Fibroblast of skin of left quadriceps (primary cell): ENCODE measurements at regions not wholly inside any gene's neighbourhood (a gene's known extent, or its start where the extent isn't known, plus 50 kb on each side); places are given as distances from the start of the nearest gene placed in this dataset.
A peak's percentile ranks its signal among the peaks of the same experiment; 100 is the strongest.

Experiments
- DNase-seq, 2 experiments: peaks; one replicate each; pipeline ENCODE4 v3.0.0-alpha.2; 2013; ENCODE audit warnings: low read depth in 2 of 2

DNA sequence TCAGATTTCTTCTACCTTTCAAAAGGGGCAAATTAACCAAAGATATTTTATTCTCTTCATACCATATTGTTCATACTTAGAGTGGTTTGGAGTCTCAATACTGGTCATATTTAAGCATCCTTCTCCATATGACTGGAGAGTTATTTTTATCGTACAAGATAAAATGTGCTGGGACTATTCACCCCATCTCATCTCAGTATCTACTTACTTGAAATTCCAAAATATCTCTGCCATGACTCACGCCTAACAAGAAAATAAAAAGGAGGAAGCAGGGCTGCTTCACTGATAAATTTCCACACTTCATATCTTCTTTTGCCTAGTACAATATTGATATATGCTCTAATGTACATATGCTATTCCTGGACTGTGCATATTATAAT lies 277.9 kb upstream of the CDH9 start:
- peak; percentile 81 for DNase-seq

DNA sequence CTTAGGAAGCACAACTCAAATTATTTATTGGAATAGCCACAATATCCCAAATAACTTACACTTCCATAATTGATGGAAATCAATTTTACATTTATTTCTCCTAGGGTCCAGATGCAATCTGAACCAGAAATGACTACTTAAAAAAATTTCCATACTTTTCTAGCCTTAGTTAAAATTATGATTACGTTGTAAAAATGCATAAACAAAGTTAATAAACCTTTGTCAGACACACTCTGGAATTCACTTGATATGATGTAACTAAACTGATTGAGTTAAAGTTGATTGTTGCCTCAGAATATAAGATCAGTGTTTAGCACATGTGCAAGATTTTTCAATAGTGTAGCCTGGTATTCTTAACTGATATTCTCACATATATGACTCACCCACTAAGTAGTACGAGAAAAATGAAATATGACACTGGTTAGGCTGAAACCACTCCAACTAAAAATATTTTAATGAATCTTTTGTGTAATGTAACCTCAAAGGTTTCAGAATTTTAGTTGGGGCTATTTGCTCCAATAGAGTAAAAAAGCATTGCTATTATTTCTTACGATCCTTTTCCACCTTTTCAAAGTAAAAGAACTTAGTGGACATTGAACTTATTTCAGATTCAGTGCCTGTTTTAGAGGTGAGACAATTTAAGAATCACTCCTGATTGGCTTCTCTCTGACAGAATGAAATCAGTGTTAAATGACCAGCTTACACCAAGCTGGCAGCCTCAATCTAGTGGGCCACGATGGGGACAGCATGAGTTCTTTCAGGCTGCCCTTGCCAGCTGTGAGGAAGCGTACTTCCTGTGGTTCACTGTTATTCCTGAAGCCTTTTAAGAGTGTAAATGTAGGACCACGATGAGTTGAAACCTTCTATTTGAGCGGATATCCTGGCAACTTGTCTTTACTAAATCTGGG lies 277.2 kb upstream of the CDH9 start:
- DNase-seq, result peak; percentile 81 to 83

DNA sequence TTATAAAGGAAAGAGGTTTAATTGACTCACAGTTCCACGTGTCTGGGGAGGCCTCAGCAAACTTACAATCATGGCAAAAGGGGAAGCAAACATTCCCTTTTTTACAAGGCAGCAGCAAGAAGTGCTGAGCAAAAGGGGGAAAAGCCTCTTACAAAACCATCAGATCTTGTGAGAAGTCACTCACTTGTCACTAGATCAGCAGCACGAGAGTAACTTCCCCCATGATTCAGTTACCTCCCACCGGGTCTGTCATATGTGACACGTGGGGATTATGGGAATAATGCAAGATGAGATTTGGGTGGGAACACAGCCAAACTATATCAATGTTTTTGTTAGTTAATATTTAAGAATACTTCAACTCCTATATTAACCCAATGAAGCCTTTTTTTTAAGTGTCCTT lies 275.2 kb upstream of the CDH9 start:
- DNase-seq, result no peak

DNA sequence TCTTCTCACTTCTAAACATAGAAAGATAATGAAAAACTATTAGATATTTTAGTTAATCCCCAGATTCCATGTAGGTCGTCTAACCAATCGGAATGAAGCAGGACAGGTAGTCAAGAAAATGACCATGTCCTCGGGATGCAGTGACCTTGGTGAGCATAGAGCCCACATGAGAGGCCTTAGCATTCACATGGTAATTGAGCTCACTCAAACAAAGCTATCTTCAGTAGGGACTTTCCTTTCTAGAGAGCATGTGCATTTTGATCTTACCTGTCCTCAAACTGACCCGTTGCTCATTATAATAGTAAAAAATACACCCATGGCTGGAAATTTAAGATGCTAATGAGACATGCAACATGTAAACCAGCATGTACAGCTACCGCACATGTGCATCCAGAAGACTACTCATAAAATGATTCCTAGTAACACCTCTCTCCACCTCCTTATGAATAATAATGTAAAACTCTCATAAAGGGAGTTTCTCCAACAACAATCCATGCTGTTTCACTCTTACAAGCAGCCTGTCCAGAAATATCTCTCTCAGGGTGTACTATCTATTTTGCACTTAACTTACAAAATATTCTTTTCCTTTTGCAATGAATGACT lies 274.0 kb upstream of the CDH9 start:
- no peak for DNase-seq

DNA sequence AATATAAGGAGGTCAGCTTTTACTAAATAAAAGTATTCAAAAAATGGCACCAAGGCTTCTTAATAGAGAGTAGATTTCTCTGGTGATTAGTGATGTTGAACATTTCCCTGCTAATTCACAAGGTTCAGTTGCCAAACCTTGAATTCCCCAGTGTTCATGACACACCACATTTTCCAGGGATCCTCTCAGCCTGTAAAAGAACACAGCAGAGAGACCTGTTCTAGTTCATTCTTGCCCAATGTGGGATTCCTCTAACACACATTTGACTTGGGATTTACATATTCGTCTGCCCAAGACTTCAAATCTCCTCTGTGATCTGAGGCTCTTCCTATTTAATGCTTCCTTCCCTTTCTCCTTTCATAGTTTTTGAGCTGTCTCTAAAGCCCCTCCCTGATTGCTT lies 273.2 kb upstream of the CDH9 start:
- DNase-seq, result peak in 1 of 2 experiments; percentile 37

DNA sequence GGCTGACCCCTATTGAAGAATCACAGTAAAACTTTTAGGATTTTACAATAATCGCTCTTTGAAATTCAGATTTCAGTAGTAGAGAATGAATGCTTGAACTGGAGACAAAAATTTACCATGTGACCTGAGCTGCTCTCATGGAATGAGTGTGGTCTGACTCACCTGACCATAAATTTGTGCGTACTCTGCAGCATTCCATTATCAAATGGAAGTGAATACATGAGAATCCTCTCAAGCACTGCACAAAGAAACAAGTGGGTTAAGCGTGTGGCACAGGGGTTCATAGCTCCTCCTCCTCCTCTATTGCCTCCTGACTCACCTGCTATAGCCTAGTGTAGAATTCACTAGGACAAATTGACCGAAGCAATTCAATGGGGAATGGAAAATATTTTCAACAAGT lies 269.8 kb upstream of the CDH9 start:
- no peak for DNase-seq

DNA sequence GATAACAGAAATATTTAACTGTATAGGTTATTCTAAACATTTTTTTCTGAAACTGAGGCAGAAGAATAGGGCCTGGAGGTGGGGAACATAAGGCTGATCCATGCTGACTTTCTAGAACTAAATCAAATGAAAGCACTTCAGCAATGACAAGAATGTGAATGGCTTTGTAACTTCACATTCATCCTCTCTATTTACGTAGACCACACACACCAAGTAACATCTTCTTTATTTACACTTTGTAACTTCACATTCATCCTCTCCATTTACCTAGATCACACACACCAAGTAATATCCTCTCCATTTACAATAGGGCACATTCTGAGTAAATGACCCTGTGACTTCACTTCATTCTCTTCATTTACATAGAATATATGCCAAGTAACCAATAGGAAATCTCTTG lies 251.8 kb upstream of the CDH9 start:
- DNase-seq, result no peak

DNA sequence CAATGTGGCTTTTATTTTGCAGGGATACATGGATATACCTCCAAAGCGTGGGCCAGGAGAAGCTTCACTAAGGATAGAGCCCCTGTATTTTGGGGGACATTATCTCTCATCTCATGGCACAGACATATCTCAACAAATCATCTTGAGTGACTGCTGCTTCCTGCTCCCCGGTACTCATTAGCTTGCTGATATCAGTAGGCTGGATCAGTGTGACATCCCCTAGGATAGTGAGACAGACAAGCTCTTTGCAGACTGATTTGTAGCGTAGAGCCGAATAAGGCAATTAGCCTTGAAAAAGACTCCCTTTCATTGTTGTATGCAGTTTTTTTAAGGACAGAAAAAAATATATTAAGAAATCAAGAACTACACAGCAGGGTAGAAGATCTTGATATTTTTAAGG lies 237.7 kb upstream of the CDH9 start:
- DNase-seq, result no peak

DNA sequence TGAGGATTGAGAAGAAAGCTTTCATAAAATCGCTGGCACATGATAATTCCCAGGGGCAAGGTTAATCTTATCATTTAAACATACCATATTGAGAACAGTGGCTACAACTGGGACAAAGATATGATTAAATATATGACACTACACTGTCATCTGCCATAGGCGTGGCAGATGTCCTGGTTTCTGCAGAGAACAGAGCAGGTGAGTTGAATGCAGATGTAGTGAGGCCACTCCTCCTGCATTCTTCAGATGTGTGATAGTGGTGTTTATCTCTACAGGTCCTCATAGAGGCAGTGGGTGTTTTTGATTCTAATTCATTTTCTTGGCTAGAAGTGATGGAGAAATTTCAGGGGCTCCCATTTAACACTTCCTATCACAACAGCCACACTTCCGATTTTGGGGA lies 237.0 kb upstream of the CDH9 start:
- no peak for DNase-seq

DNA sequence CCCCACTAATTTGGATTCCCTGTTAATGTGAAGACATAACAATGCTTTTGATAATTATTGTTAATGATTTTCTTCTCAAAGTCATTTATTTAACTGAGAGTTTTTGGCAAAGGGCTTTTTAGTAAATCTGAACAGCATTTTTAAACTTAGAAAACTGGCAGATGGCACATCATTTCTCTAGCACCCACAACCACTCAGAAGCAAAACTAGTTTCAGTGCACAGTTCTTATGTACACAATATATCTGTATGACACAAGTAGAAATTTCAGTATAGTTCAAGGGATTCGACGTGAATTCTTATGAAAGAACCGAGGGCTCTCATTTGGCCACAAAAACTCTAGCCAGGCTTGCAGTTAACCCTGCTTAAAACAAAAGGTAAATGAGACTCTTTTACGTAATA lies 231.4 kb upstream of the CDH9 start:
- DNase-seq, result no peak

DNA sequence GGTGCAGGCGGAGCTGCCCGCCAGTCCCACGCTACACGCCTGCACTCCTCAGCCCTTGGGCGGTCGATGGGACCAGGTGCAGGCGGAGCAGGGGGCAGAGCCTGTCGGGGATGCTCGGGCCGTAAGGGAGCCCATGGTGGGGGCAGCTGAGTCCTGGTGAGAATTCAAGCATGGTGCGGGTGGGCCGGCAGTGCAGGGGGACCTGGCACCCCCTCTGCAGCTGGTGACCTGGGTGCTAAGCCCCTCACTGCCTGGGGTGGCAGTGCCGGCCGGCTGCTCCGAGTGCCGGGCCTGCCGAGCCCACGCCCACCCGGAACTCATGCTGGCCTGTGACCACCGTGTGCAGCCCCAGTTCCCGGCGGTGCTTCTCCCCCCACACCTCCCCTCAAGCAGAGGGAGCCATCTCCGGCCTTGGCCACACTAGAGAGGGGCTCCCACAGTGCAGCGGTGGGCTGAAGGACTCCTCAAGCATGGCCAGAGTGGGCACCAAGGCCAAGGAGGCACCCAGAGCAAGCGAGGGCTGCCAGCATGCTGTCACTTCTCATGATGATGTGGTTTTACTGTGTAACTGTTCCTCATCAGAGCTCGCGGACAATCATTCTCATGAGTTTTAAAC lies 228.9 kb upstream of the CDH9 start:
- no peak for DNase-seq

DNA sequence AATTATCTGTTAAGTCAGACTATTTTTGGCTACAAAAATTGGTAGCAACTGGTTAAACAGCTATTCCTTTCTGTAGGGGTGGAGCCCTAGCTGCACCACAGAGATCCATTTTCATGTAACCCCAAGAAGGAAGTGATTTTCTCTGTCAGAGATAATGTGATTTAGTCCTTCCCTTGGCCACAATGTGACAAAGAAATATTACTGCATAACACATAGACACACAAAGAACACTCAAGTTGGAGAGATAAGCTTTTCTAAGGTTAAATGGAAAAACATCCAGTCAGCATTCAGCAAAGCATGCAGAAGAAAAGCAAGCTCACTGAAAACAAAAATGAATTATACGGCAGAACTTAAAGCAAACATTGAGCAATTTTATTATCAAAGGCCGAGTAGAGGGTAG lies 227.8 kb upstream of the CDH9 start:
- DNase-seq, result peak; percentile 30 to 34

DNA sequence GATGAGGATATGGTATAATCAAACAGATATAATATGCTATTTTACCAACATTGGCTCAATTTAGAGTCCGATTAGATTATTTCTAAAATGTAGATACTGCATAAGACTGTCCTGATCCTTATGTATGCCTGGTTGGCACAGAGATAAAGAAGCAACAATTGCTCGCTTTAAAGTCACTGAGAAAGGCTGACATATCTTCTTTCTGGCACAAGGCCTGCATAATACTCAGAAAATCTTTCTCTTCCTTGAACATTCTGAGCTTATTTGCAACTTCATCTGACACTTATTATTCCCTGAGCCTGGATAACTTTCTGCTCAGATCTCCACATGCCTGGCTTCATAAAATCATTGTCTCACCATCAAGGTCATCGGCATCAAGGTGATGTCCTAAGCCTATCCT lies 219.3 kb upstream of the CDH9 start:
- DNase-seq, result no peak

DNA sequence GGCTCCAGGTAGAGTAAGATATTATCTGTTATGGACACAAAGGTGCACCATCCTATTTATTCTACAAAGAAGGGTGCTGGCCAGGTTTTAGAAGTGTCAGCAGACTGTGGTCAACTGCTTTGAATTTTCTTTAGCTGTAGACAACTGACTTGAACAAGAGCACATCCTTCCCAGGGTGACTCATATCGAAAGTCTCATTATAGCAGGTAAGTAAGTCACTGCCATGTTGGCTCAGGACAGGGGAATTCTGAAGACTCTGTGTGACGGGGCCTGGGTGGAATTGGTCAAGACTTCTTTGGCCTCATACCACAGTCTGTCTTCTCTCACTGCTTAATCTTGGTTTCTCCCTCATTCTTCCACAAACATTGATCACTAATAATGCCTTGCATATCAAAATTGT lies 214.5 kb upstream of the CDH9 start:
- no peak for DNase-seq

DNA sequence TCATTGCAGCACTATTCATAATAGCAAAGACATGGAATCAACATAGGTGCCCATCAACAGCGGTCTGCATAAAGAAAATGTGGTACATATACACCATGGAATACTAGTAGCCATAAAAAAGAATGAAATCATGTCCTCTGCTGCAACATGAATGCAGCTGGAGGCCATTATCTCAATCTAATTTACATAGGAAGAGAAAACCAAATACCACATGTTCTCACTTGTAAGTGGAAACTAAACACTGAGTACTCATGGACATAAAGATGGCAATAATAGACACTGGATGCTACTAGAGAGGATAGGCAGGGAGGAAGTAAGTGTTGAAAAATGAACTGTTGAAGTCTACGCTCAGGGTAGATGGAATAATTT lies 203.9 kb upstream of the CDH9 start:
- DNase-seq, result no peak

DNA sequence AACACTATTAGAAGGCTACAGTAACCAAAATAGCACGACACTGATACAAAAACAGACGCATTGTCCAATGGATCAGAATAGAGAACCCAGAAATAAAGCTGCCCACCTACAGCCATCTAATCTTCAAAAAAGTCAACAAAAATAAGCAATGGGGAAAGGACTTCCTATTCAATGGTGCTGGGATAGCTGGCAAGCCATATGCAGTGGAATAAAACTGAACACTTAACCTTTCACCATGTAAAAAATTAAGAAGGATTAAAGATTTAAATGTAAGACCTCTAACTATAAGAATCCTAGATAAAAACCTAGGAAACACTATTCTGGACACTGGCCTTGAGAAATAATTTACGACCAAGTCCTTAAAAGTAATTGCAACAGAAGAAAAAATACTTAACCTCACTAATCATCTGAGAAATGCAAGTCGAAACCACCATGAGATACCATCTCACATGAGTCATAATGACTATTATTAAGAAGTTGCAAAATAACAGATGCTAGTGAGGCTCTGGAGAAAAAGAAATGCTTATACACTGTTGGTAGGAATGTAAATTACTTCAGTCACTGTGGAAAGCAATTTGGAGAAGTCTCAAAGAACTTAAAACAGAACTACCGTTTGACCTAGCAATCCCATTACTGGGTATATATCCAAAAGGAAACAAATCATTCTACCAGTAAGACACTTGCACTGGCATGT lies 203.3 kb upstream of the CDH9 start:
- DNase-seq, result peak; percentile 99

DNA sequence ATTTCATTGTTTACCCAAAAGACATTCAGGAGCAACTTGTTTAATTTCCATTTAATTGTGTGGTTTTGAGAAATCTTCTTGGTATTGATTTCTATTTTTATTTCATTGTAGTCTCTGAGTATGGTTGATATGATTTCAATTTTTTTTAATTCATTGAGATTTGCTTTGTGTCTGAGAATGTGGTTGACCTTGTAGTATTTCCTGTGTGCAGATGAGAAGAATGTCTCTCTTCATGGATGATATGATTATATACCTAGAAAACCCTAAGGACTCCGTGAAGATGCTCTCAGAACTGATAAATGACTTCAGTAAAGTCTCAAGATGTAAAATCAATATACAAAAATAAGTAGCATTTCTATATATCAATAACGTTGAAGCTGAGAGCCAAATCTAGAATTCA lies 202.4 kb upstream of the CDH9 start:
- DNase-seq, result no peak

DNA sequence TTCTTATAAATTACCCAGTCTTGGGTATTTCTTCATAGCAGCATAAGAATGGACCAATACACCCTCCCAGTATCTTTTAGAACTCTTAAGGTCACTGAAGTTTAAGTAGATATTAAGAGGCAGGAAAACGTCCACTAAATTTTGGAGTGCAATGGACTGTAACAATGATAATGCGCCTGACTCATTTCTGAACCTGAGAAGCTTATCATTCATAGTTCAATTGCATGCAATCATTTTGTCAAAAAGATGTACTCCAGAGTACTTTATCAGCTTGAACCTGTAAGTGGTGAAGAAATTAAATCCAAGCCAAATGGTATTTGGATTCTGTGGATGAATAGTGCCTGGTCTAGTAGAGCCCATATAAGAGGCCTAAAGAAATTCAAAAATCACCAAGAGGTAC lies 196.5 kb upstream of the CDH9 start:
- no peak for DNase-seq

DNA sequence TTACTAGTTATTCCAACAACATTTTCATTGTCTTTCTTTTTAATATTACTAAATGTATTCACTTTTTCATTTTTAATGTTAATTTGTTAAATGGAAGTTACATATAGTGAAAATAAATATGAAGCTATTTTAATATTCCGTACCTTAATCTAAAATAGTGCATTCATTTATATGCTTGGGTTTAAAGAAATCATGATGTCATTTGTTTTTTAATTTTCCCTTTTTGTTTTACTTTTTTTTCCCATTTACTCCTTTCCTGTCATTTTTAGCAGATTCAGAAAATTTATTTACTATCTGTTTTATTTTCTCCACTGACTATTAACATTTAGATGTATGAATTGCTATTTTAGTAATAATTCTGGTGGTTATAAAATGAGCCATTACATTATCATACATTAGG lies 183.0 kb upstream of the CDH9 start:
- no peak for DNase-seq

DNA sequence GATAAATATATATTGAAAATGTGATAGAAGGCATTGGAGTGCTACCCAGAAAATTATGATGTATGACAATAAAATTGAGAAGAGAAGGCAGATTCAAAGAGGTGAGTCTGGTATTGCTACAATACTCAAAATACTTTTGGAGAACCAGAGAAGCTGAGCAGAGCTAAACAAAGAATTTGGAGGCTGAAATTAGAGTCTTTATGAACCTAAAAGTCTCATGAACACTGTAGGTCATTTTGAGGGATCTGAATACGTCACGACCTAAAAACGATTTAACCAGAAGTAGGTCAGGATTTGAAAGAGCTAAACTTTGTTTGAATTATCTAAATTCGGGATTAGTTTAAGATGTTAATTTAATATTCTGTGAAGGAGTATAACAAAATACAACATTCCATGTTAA lies 182.4 kb upstream of the CDH9 start:
- DNase-seq, result no peak

DNA sequence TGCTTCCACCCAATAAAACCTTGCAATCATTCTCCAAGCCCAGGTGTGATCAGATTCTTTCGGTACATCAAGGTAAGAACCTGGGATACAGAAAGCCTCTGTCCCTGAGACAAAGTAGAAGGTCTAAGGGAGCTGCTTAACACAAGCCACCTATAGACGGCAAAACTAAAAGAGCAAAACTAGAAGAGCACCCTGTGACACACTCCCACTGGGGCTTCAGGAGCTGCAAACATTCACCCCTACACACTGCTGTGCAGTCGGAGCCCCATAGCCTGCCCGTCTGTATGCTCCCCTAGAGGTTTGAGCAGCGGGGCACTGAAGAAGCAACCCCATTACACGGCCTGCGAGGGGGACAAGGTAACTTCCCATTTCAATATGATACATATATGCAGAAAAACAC lies 179.6 kb upstream of the CDH9 start:
- DNase-seq, result no peak

DNA sequence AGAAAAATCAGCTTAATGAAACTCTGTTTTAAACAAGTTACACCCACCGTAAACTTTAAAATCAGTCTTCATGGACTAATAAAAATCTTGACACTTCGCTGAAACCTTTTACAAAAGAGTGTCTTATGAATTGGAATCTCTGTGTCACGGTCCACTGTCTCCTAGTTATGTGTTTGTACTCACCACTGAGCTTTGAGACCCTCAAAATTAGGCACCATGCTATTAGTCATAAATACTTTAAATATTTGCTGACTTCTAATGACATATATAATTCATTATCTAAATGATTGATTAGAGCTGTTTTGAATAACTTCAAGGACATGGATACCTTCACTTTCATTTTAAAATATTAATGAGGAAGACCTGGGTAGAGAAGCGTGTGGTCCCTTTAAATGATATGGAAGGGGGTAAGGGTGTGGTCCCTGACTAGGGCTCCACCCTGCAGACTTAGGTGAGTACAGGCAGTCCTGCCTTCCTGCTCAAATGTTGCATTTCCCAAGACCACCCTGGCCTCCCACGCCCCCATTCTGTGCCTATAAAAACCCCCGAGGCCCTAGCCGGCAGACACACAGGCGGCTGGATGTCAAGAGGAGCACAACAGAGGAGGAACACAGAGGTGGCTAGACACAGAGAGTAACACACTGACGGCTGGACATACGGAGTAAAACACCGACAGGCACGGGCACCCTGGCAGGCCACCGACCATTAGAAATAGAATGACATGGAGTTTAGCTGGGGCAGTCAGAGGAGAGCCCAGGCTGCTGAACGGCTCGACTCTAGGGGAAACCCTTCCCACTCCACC lies 179.0 kb upstream of the CDH9 start:
- DNase-seq, result no peak
